GM23338 (cell line): ENCODE measurements at regions not wholly inside any gene's neighbourhood (a gene's known extent, or its start where the extent isn't known, plus 50 kb on each side); places are given as distances from the start of the nearest gene placed in this dataset.
A peak's percentile ranks its signal among the peaks of the same experiment; 100 is the strongest.

Experiments
- ATAC-seq: fragments of 200-7000 bp; cut with Tn5 transposase; 3 replicates; pipeline ENCODE4 v1.9.1; 2020
- DNase-seq: peaks from one replicate; pipeline ENCODE4 v3.0.0-alpha.2; 2015; ENCODE audit warnings: low spot score
- H2AFZ ChIP-seq: fragments of 200-600 bp; sonication (generic); 2 replicates; pipeline ENCODE4 v1.8.0; 2016; ENCODE audit warnings: antibody characterized with exemption, mild to moderate bottlenecking, moderate library complexity
- H3F3A ChIP-seq: fragments of 200-600 bp; sonication (generic); replicated peaks from 2 replicates; pipeline ENCODE4 v1.8.0; 2017; ENCODE audit warnings: antibody characterized with exemption, mixed run types, low read depth
- H3K27ac ChIP-seq: fragments of 200-600 bp; sonication (generic); 2 replicates; pipeline ENCODE4 v1.6.1; 2016; ENCODE audit warnings: low read depth
- H3K27me3 ChIP-seq: fragments of 200-600 bp; sonication (generic); 2 replicates; pipeline ENCODE4 v1.8.0; 2016; ENCODE audit warnings: mild to moderate bottlenecking, mixed run types, moderate library complexity; ENCODE audit not compliant: insufficient read depth
- H3K36me3 ChIP-seq: fragments of 200-600 bp; sonication (generic); 2 replicates; pipeline ENCODE4 v1.8.0; 2016; ENCODE audit warnings: mild to moderate bottlenecking; ENCODE audit not compliant: insufficient read depth
- H3K4me1 ChIP-seq: fragments of 200-600 bp; sonication (generic); 2 replicates; pipeline ENCODE4 v1.8.0; 2016; ENCODE audit warnings: mild to moderate bottlenecking, moderate library complexity; ENCODE audit not compliant: insufficient read depth
- H3K4me2 ChIP-seq: fragments of 200-600 bp; sonication (generic); 2 replicates; pipeline ENCODE4 v1.7.1; 2017; ENCODE audit warnings: mixed run types
- H3K4me3 ChIP-seq: fragments of 200-600 bp; sonication (generic); 2 replicates; pipeline ENCODE4 v1.6.1; 2016; ENCODE audit warnings: mixed run types
- H3K79me2 ChIP-seq: fragments of 200-600 bp; sonication (generic); replicated peaks from 2 replicates; pipeline ENCODE4 v1.8.0; 2017; ENCODE audit warnings: mild to moderate bottlenecking; ENCODE audit not compliant: insufficient read depth
- H3K9me2 ChIP-seq: fragments of 200-600 bp; sonication (generic); 2 replicates; pipeline ENCODE4 v1.8.0; 2017; ENCODE audit not compliant: insufficient read depth
- H4K20me1 ChIP-seq: fragments of 200-600 bp; sonication (generic); replicated peaks from 2 replicates; pipeline ENCODE4 v1.8.0; 2017; ENCODE audit warnings: mild to moderate bottlenecking; ENCODE audit not compliant: insufficient read depth
- H3K27ac Mint-ChIP-seq: 2 replicates; pipeline ENCODE4 v1.8.0; 2020; ENCODE audit warnings: inconsistent platforms, mild to moderate bottlenecking, moderate library complexity, mixed read lengths
- H3K27me3 Mint-ChIP-seq: 3 replicates; pipeline ENCODE4 v1.8.0; 2022; ENCODE audit warnings: low read depth, mild to moderate bottlenecking, moderate library complexity, mixed read lengths, inconsistent platforms; ENCODE audit not compliant: insufficient read depth, poor library complexity
- H3K36me3 Mint-ChIP-seq: 3 replicates; pipeline ENCODE4 v1.8.0; 2021; ENCODE audit warnings: low read depth, mild to moderate bottlenecking, inconsistent platforms, moderate library complexity, mixed read lengths
- H3K4me1 Mint-ChIP-seq: 3 replicates; pipeline ENCODE4 v1.8.0; 2020; ENCODE audit warnings: mild to moderate bottlenecking, inconsistent platforms, mixed read lengths
- H3K4me3 Mint-ChIP-seq: 3 replicates; pipeline ENCODE4 v1.8.0; 2021; ENCODE audit warnings: moderate library complexity, mild to moderate bottlenecking, inconsistent platforms, mixed read lengths
- H3K9me3 Mint-ChIP-seq: 3 replicates; pipeline ENCODE4 v1.8.0; 2020; ENCODE audit warnings: moderate library complexity, mild to moderate bottlenecking, inconsistent platforms, mixed read lengths
- CREB1 ChIP-seq: fragments of 250-450 bp; sonication (Bioruptor Pico); IDR thresholded peaks from 2 replicates; pipeline ENCODE4 v1.5.0; 2020; ENCODE audit warnings: low read depth, mild to moderate bottlenecking, moderate library complexity
- CTCF ChIP-seq, 2 experiments: fragments of 200-600 bp in 1 of 2; sonication (generic) in 1 of 2; conservative IDR thresholded peaks; 2 replicates each; pipeline versions ENCODE4 v1.5.1 to v1.6.1; 2016 to 2017; ENCODE audit warnings: antibody characterized with exemption in 2 of 2, low read depth in 2 of 2, mild to moderate bottlenecking in 2 of 2, moderate library complexity in 1 of 2
- ETS1 ChIP-seq: IDR thresholded peaks from 2 replicates; pipeline ENCODE4 v1.6.1; 2016; ENCODE audit warnings: antibody characterized with exemption
- EZH2 ChIP-seq: fragments of 200-600 bp; sonication (generic); IDR thresholded peaks from one replicate; pipeline ENCODE4 v1.8.0; 2017; ENCODE audit warnings: antibody characterized with exemption, mild to moderate bottlenecking, low read depth; ENCODE audit not compliant: unreplicated experiment
- EZH2phosphoT487 ChIP-seq: fragments of 200-600 bp; sonication (generic); IDR thresholded peaks from one replicate; pipeline ENCODE4 v1.8.1; 2018; ENCODE audit warnings: antibody characterized with exemption; ENCODE audit not compliant: unreplicated experiment
- JUNB ChIP-seq: IDR thresholded peaks from one replicate; pipeline ENCODE4 v1.6.1; 2016; ENCODE audit warnings: antibody characterized with exemption; ENCODE audit not compliant: unreplicated experiment
- NANOG ChIP-seq: IDR thresholded peaks from 2 replicates; pipeline ENCODE4 v1.6.1; 2016; ENCODE audit warnings: antibody characterized with exemption, borderline replicate concordance
- POLR2AphosphoS5 ChIP-seq: IDR thresholded peaks from 2 replicates; pipeline ENCODE4 v1.6.1; 2016; ENCODE audit warnings: antibody characterized with exemption, low read depth
- REST ChIP-seq: IDR thresholded peaks from one replicate; pipeline ENCODE4 v1.6.1; 2018; ENCODE audit warnings: antibody characterized with exemption; ENCODE audit not compliant: unreplicated experiment
- STAT1 ChIP-seq: IDR thresholded peaks from one replicate; pipeline ENCODE4 v1.6.1; 2016; ENCODE audit warnings: antibody characterized with exemption; ENCODE audit not compliant: unreplicated experiment
- ZNF114 ChIP-seq: fragments of 250-450 bp; sonication (Bioruptor Pico); IDR thresholded peaks from 2 replicates; pipeline ENCODE4 v1.5.0; 2020; ENCODE audit warnings: mild to moderate bottlenecking, moderate library complexity
- ZNF331 ChIP-seq: fragments of 250-450 bp; sonication (Bioruptor Pico); IDR thresholded peaks from 2 replicates; pipeline ENCODE4 v1.5.0; 2020; ENCODE audit warnings: low read depth, mild to moderate bottlenecking, moderate library complexity
- ZNF462 ChIP-seq: fragments of 250-450 bp; sonication (Bioruptor Pico); IDR thresholded peaks from 2 replicates; pipeline ENCODE4 v1.5.0; 2020; ENCODE audit warnings: mild to moderate bottlenecking, moderate library complexity

GRCh38 chr1:17991996-17992395 is 115.6 kb upstream of the IGSF21 start:
- Mint-ChIP-seq H3K9me3 (no peaks in the 10 kb centered on the region), H3K4me1 (no peaks in the 10 kb centered on the region; the same call in 2 of the 3 replicates), H3K36me3 (no peaks in the 10 kb centered on the region), H3K4me3 (no peak overlapping the region), H3K27me3 (peaks cover 4% of the 10 kb centered on the region), H3K27ac (no peak overlapping the region)
- no peaks in the 10 kb centered on the region; the same call in 1 of the 2 replicates for H3K9me2 ChIP-seq
- no peaks in the 10 kb centered on the region for H3K36me3 ChIP-seq
- ATAC-seq = peak; percentile 35; the same call in 2 of the 3 replicates
- no peaks in the 10 kb centered on the region for H3K79me2 ChIP-seq
- H4K20me1 ChIP-seq = no peaks in the 10 kb centered on the region
- peak overlapping the region; percentile 63 for H2AFZ ChIP-seq
- no peak for DNase-seq
- H3K4me2 ChIP-seq = no peak overlapping the region
- no peaks in the 10 kb centered on the region for H3K4me1 ChIP-seq
- no peak overlapping the region for H3K4me3 ChIP-seq
- no peaks in the 10 kb centered on the region for H3F3A ChIP-seq
- TF ChIP-seq EZH2phosphoT487 (no peak), REST (no peak), ETS1 (no peak), ZNF462 (CRISPR knock-in tag) (no peak), POLR2AphosphoS5 (no peak), ZNF114 (CRISPR knock-in tag) (no peak), CREB1 (no peak), STAT1 (no peak), EZH2 (no peak), ZNF331 (no peak), CTCF (conservative IDR thresholded peaks at IDR 0.05; ENCODE audit: low read depth in 2 of 2) (no peak), NANOG (no peak), JUNB (no peak)
- no peaks in the 10 kb centered on the region for H3K27me3 ChIP-seq
- H3K27ac ChIP-seq = no peak overlapping the region
